ENCODE measurements at regions not wholly inside any gene's neighbourhood (a gene's known extent, or its start where the extent isn't known, plus 50 kb on each side); places are given as distances from the start of the nearest gene placed in this dataset.
"Not testable (repeated sequence)": the region's sequence is repeated elsewhere in the genome, so short reads cannot be mapped to it uniquely, and the experiment has no call there.

GRCh38 chr5:176124120-176124519 lies 114.1 kb upstream of the SIMC1 start:
- not testable (repeated sequence) for TF ChIP-seq POLR2A, CTCF (IDR thresholded peaks at IDR 0.05)
